Brain microvascular endothelial cell (primary cell): ENCODE measurements at regions not wholly inside any gene's neighbourhood (a gene's known extent, or its start where the extent isn't known, plus 50 kb on each side); places are given as distances from the start of the nearest gene placed in this dataset.
A peak's percentile ranks its signal among the peaks of the same experiment; 100 is the strongest.

Experiments
- DNase-seq: peaks from one replicate; pipeline ENCODE4 v3.0.0-alpha.2; 2020
- H3K27ac ChIP-seq: fragments of 250-450 bp; sonication (Bioruptor Pico); 2 replicates; pipeline ENCODE4 v1.5.1; 2020; ENCODE audit warnings: mild to moderate bottlenecking, moderate library complexity
- H3K27me3 ChIP-seq: fragments of 250-450 bp; sonication (Bioruptor Pico); replicated peaks from 2 replicates; pipeline ENCODE4 v1.5.1; 2020; ENCODE audit warnings: mild to moderate bottlenecking
- H3K36me3 ChIP-seq: fragments of 250-450 bp; sonication (Bioruptor Pico); replicated peaks from 2 replicates; pipeline ENCODE4 v1.5.1; 2020; ENCODE audit warnings: mild to moderate bottlenecking
- H3K4me3 ChIP-seq: 2 replicates; pipeline ENCODE4 v1.5.1; 2011; ENCODE audit warnings: low read depth, mild to moderate bottlenecking, control low read depth, low read length, moderate library complexity
- CTCF ChIP-seq: IDR thresholded peaks from 2 replicates; pipeline ENCODE4 v1.5.1; 2011; ENCODE audit warnings: low read depth, mild to moderate bottlenecking, moderate library complexity, low read length, control low read depth, inconsistent platforms; ENCODE audit errors: missing control alignments
- in situ Hi-C: cut with HindIII; loops from 2 replicates; pipeline ENCODE4 v1.10.0; 2017; ENCODE audit warnings: low sequenced_read_pairs, low pct_ligation_motif_present

- H3K27me3 ChIP-seq: no peaks in the 10 kb centered on the region
- H3K4me3 ChIP-seq: no peak overlapping the region
- H3K27ac ChIP-seq: no peak overlapping the region
- peak; percentile 23 for TF ChIP-seq CTCF
- in situ Hi-C loops: no loop called here
- H3K36me3 ChIP-seq: no peaks in the 10 kb centered on the region
- no peak for DNase-seq
Observed at GRCh38 chr18:25743646-25744151, 346.7 kb downstream of the SS18 start.

- Histone ChIP-seq H3K27ac (no peak overlapping the region), H3K4me3 (no peak overlapping the region), H3K27me3 (no peaks in the 10 kb centered on the region), H3K36me3 (no peaks in the 10 kb centered on the region)
- no peak for TF ChIP-seq CTCF
- DNase-seq: no peak
- in situ Hi-C loops: no loop called here
Observed at GRCh38 chr18:25739376-25739775, 351.0 kb downstream of the SS18 start.

GRCh38 chr18:25737710-25738311 is 352.6 kb downstream of the SS18 start:
- Histone ChIP-seq H3K27me3 (no peaks in the 10 kb centered on the region), H3K4me3 (no peak overlapping the region), H3K36me3 (no peaks in the 10 kb centered on the region), H3K27ac (no peak overlapping the region)
- peak; percentile 89 for DNase-seq
- in situ Hi-C loops: no loop called here
- TF ChIP-seq CTCF: no peak

GRCh38 chr18:25736516-25736915 is 353.9 kb downstream of the SS18 start:
- Histone ChIP-seq H3K36me3 (no peaks in the 10 kb centered on the region), H3K27me3 (no peaks in the 10 kb centered on the region), H3K27ac (no peak overlapping the region), H3K4me3 (no peak overlapping the region)
- TF ChIP-seq CTCF: no peak
- peak; percentile 33 for DNase-seq
- in situ Hi-C loops: no loop called here

- no peaks in the 10 kb centered on the region for H3K27me3 ChIP-seq
- TF ChIP-seq CTCF: no peak
- no peaks in the 10 kb centered on the region for H3K36me3 ChIP-seq
- DNase-seq: no peak
- in situ Hi-C loops: no loop called here
- no peak overlapping the region for H3K27ac ChIP-seq
- no peak overlapping the region for H3K4me3 ChIP-seq
Observed at GRCh38 chr18:25735459-25735858, 355.0 kb downstream of the SS18 start.

- DNase-seq: no peak
- Histone ChIP-seq H3K4me3 (no peak overlapping the region), H3K36me3 (no peaks in the 10 kb centered on the region), H3K27ac (no peak overlapping the region), H3K27me3 (no peaks in the 10 kb centered on the region)
- in situ Hi-C loops: no loop called here
- TF ChIP-seq CTCF: no peak
Observed at GRCh38 chr18:25734336-25734735, 356.1 kb downstream of the SS18 start.
